H1 (cell line): ENCODE measurements at regions not wholly inside any gene's neighbourhood (a gene's known extent, or its start where the extent isn't known, plus 50 kb on each side); places are given as distances from the start of the nearest gene placed in this dataset.

ENCODE experiments used
- CTCF ChIA-PET: fragments of 300-600 bp; sonication (Branson Sonifier 250); formaldehyde crosslinking; loops from one replicate; lab custom pipeline; 2021; ENCODE audit not compliant: partially characterized antibody; lab: Charles Lee
- POLR2A ChIA-PET: fragments of 300-600 bp; sonication (Branson Sonifier 250); formaldehyde crosslinking; loops from one replicate; lab custom pipeline; 2021; ENCODE audit warnings: inconsistent platforms; ENCODE audit not compliant: partially characterized antibody; lab: Charles Lee
- DNase-seq, 2 experiments: peaks; one replicate each; pipeline versions ENCODE4 v3.0.0 to v3.0.0-alpha.2; 2010 to 2022; ENCODE audit warnings: low spot score in 2 of 2, low read depth in 1 of 2, mixed read lengths in 1 of 2
- FAIRE-seq: peaks from 2 replicates; lab custom pipeline; 2011; peaks lifted over from hg19 to GRCh38; lab: Jason Lieb, UNC
- H2AFZ ChIP-seq: 2 replicates; pipeline ENCODE4 v1.8.1; 2012; ENCODE audit warnings: low read length, inconsistent platforms
- H2AK5ac ChIP-seq: 2 replicates; pipeline ENCODE4 v1.6.1; 2013; ENCODE audit warnings: low read depth, low read length
- H2BK120ac ChIP-seq: replicated peaks from 2 replicates; pipeline ENCODE3; 2013; ENCODE audit warnings: low read depth, low read length, inconsistent platforms
- H2BK12ac ChIP-seq: 2 replicates; pipeline ENCODE4 v1.6.1; 2013; ENCODE audit warnings: low read depth, low read length
- H2BK15ac ChIP-seq: 2 replicates; pipeline ENCODE4 v1.6.1; 2013; ENCODE audit warnings: low read length
- H2BK20ac ChIP-seq: 2 replicates; pipeline ENCODE4 v1.6.1; 2013; ENCODE audit warnings: low read length
- H2BK5ac ChIP-seq: 2 replicates; pipeline ENCODE4 v1.6.1; 2013; ENCODE audit warnings: low read depth, low read length
- H3K14ac ChIP-seq: 2 replicates; pipeline ENCODE4 v1.6.1; 2013; ENCODE audit warnings: inconsistent platforms; ENCODE audit not compliant: insufficient read length
- H3K18ac ChIP-seq: 2 replicates; pipeline ENCODE4 v1.6.1; 2013; ENCODE audit warnings: low read length; ENCODE audit errors: extremely low read depth
- H3K23ac ChIP-seq: 2 replicates; pipeline ENCODE4 v1.6.1; 2013; ENCODE audit warnings: inconsistent platforms; ENCODE audit not compliant: insufficient read length
- H3K23me2 ChIP-seq: 2 replicates; pipeline ENCODE4 v1.6.1; 2013; ENCODE audit warnings: low read depth, low read length
- H3K27ac ChIP-seq: 2 replicates; pipeline ENCODE4 v1.6.1; 2011; ENCODE audit warnings: low read depth, low read length, inconsistent platforms
- H3K27me3 ChIP-seq, 4 experiments: replicated peaks in 1 of 4; 1 replicate in 1 of 4; 2 replicates in 3 of 4; pipeline versions ENCODE4 v1.6.1 to v1.8.1; 2011 to 2013; ENCODE audit warnings: low read length in 3 of 4, mild to moderate bottlenecking in 3 of 4, inconsistent platforms in 2 of 4, mixed read lengths in 2 of 4, moderate library complexity in 1 of 4; ENCODE audit not compliant: control insufficient read depth in 3 of 4, insufficient read depth in 3 of 4; ENCODE audit errors: extremely low read depth in 1 of 4
- H3K36me3 ChIP-seq, 4 experiments: 2 replicates each; pipeline versions ENCODE4 v1.6.1 to v1.8.1; 2011 to 2013; ENCODE audit warnings: mild to moderate bottlenecking in 4 of 4, low read length in 3 of 4, moderate library complexity in 2 of 4, control low read depth in 1 of 4, inconsistent platforms in 1 of 4; ENCODE audit not compliant: insufficient read depth in 4 of 4, control insufficient read depth in 2 of 4
- H3K4ac ChIP-seq: replicated peaks from 2 replicates; pipeline ENCODE3; 2013; ENCODE audit warnings: low read length, low read depth, mixed read lengths, inconsistent platforms; ENCODE audit not compliant: insufficient read length
- H3K4me1 ChIP-seq, 4 experiments: replicated peaks in 1 of 4; 1 replicate in 1 of 4; 2 replicates in 3 of 4; pipeline versions ENCODE4 v1.6.1 to v1.8.1; 2011 to 2013; ENCODE audit warnings: low read length in 3 of 4, inconsistent platforms in 2 of 4, mixed read lengths in 1 of 4; ENCODE audit not compliant: insufficient read depth in 4 of 4, control insufficient read depth in 3 of 4
- H3K4me2 ChIP-seq, 2 experiments: 2 replicates each; pipeline versions ENCODE4 v1.6.1 to v1.8.1; 2011 to 2013; ENCODE audit warnings: low read depth in 2 of 2, low read length in 2 of 2, control low read depth in 1 of 2, inconsistent platforms in 1 of 2, mild to moderate bottlenecking in 1 of 2; ENCODE audit not compliant: insufficient read depth in 1 of 2
- H3K4me3 ChIP-seq, 4 experiments: fragments of 200-600, 300-600 bp in 1 of 4; sonication (generic), shearing (Covaris generic), sonication (Bioruptor Twin) in 1 of 4; 2 replicates each; pipeline versions ENCODE4 v1.5.1 to v1.8.1; 2011 to 2016; ENCODE audit warnings: low read length in 4 of 4, low read depth in 3 of 4, control low read depth in 2 of 4, inconsistent platforms in 2 of 4, mild to moderate bottlenecking in 2 of 4, mixed read lengths in 1 of 4, moderate library complexity in 1 of 4; ENCODE audit not compliant: insufficient read depth in 2 of 4; ENCODE audit errors: extremely low read depth in 1 of 4
- H3K56ac ChIP-seq: replicated peaks from 2 replicates; pipeline ENCODE3; 2013; ENCODE audit warnings: low read depth, mild to moderate bottlenecking, mixed read lengths, low read length, inconsistent platforms; ENCODE audit not compliant: insufficient read length
- H3K79me1 ChIP-seq: 2 replicates; pipeline ENCODE4 v1.6.1; 2013; ENCODE audit warnings: low read depth, low read length, control low read depth
- H3K79me2 ChIP-seq, 2 experiments: 2 replicates each; pipeline versions ENCODE4 v1.6.1 to v1.8.1; 2012 to 2013; ENCODE audit warnings: low read length in 2 of 2, mild to moderate bottlenecking in 2 of 2, inconsistent platforms in 1 of 2; ENCODE audit not compliant: insufficient read depth in 2 of 2, control insufficient read depth in 1 of 2
- H3K9ac ChIP-seq, 4 experiments: replicated peaks in 1 of 4; 1 replicate in 1 of 4; 2 replicates in 3 of 4; pipeline versions ENCODE4 v1.6.1 to v1.8.1; 2011 to 2013; ENCODE audit warnings: low read depth in 3 of 4, low read length in 3 of 4, control low read depth in 2 of 4, mild to moderate bottlenecking in 2 of 4, moderate library complexity in 2 of 4, inconsistent platforms in 1 of 4; ENCODE audit errors: extremely low read depth in 1 of 4
- H3K9me3 ChIP-seq, 2 experiments: 2 replicates each; pipeline versions ENCODE4 v1.6.1 to v1.8.1; 2012 to 2013; ENCODE audit warnings: mild to moderate bottlenecking in 2 of 2, moderate library complexity in 2 of 2, control low read depth in 1 of 2, inconsistent platforms in 1 of 2, low read depth in 1 of 2, low read length in 1 of 2, mixed read lengths in 1 of 2; ENCODE audit not compliant: insufficient read depth in 2 of 2
- H4K20me1 ChIP-seq, 2 experiments: replicated peaks in 1 of 2; 2 replicates each; pipeline versions ENCODE3 to v1.8.1; 2011 to 2013; ENCODE audit warnings: inconsistent platforms in 2 of 2, low read length in 2 of 2, mild to moderate bottlenecking in 1 of 2; ENCODE audit not compliant: insufficient read depth in 2 of 2, control insufficient read depth in 1 of 2
- H4K5ac ChIP-seq: 2 replicates; pipeline ENCODE4 v1.6.1; 2013; ENCODE audit warnings: low read length, low read depth, mixed read lengths, inconsistent platforms; ENCODE audit not compliant: insufficient read length
- H4K8ac ChIP-seq: 2 replicates; pipeline ENCODE4 v1.8.0; 2013; ENCODE audit warnings: mild to moderate bottlenecking, moderate library complexity, low read length, inconsistent platforms; ENCODE audit not compliant: insufficient read depth; ENCODE audit errors: extremely low read depth
- H4K91ac ChIP-seq: replicated peaks from 2 replicates; pipeline ENCODE3; 2013; ENCODE audit warnings: low read length, mixed read lengths, inconsistent platforms; ENCODE audit not compliant: insufficient read length
- CHD2 ChIP-seq: IDR thresholded peaks from 2 replicates; pipeline ENCODE4 v1.6.1; 2012; ENCODE audit warnings: low read length, improper control_type of control experiment
- EP300 ChIP-seq, 2 experiments: IDR thresholded peaks; 1 replicate in 1 of 2; 2 replicates in 1 of 2; pipeline ENCODE4 v1.6.1; 2011 to 2012; ENCODE audit warnings: low read depth in 2 of 2, low read length in 2 of 2, mild to moderate bottlenecking in 2 of 2, borderline replicate concordance in 1 of 2, inconsistent platforms in 1 of 2, moderate library complexity in 1 of 2
- FOSL1 ChIP-seq: IDR thresholded peaks from 2 replicates; pipeline ENCODE4 v1.6.1; 2011; ENCODE audit warnings: mild to moderate bottlenecking, low read depth, low read length, moderate library complexity; ENCODE audit not compliant: insufficient read depth
- GTF2F1 ChIP-seq: IDR thresholded peaks from 2 replicates; pipeline ENCODE4 v1.6.1; 2012; ENCODE audit warnings: low read depth, low read length, improper control_type of control experiment, borderline replicate concordance
- HDAC2 ChIP-seq, 2 experiments: fragments of 300-600 bp in 1 of 2; sonication (generic) in 1 of 2; IDR thresholded peaks; 2 replicates each; pipeline ENCODE4 v1.6.1; 2011 to 2012; ENCODE audit warnings: low read depth in 2 of 2, low read length in 2 of 2, mild to moderate bottlenecking in 2 of 2, moderate library complexity in 2 of 2, borderline replicate concordance in 1 of 2, inconsistent platforms in 1 of 2
- KDM5A ChIP-seq: fragments of 200-600 bp; IDR thresholded peaks from 2 replicates; pipeline ENCODE4 v1.7.1; 2012; ENCODE audit warnings: mild to moderate bottlenecking, low read length, inconsistent platforms, mixed read lengths
- RBBP5 ChIP-seq: IDR thresholded peaks from 2 replicates; pipeline ENCODE4 v1.7.1; 2012; ENCODE audit warnings: low read depth, mild to moderate bottlenecking, inconsistent platforms, low read length, moderate library complexity, borderline replicate concordance
- RFX5 ChIP-seq: IDR thresholded peaks from 2 replicates; pipeline ENCODE4 v1.6.1; 2011; ENCODE audit warnings: low read depth, low read length, improper control_type of control experiment, borderline replicate concordance
- WGBS, 2 experiments: shearing (Covaris generic) in 1 of 2; methylation state at CpG; one replicate each; pipeline versions ENCODE4 v1.1.6 to v1.1.7; 2013 to 2015; ENCODE audit warnings: low lambda C conversion rate in 2 of 2, mixed read lengths in 2 of 2, inconsistent platforms in 1 of 2, low coverage in 1 of 2, missing lambda C conversion rate in 1 of 2; ENCODE audit not compliant: insufficient replicate concordance in 2 of 2, insufficient coverage in 1 of 2, insufficient read length in 1 of 2; ENCODE audit errors: extremely low coverage in 1 of 2, missing lambda C conversion rate in 1 of 2; 5-methylcytosine and 5-hydroxymethylcytosine counted together

- H3K18ac ChIP-seq = no peak overlapping the region
- H3K27ac ChIP-seq = no peak overlapping the region
- no peak overlapping the region for H4K8ac ChIP-seq
- no peak overlapping the region for H2BK12ac ChIP-seq
- H3K56ac ChIP-seq = no peak overlapping the region
- H2BK5ac ChIP-seq = no peak overlapping the region
- no peaks in the 10 kb centered on the region for H3K79me2 ChIP-seq
- no peaks in the 10 kb centered on the region for H3K79me1 ChIP-seq
- no peak overlapping the region for H2BK120ac ChIP-seq
- H2BK15ac ChIP-seq = no peak overlapping the region
- no peak overlapping the region for H3K9ac ChIP-seq
- no peak overlapping the region for H3K14ac ChIP-seq
- H3K4ac ChIP-seq = no peak overlapping the region
- no peak overlapping the region for H2BK20ac ChIP-seq
- DNase-seq = no peak
- H3K4me3 ChIP-seq = no peak overlapping the region
- POLR2A ChIA-PET = no interaction called here
- no peaks in the 10 kb centered on the region for H3K27me3 ChIP-seq
- no peak for FAIRE-seq
- no peak overlapping the region for H2AK5ac ChIP-seq
- no peak overlapping the region for H3K4me2 ChIP-seq
- H3K9me3 ChIP-seq = peaks cover 4 to 6% of the 10 kb centered on the region in 2 experiments; a peak in 2 of 4 replicates
- no peak for TF ChIP-seq FOSL1
- TF ChIP-seq KDM5A = no peak
- TF ChIP-seq RFX5 = no peak
- no peak for TF ChIP-seq EP300 (IDR thresholded peaks at IDR 0.05; ENCODE audit: borderline replicate concordance in 1 of 2, low read depth in 2 of 2, low read length in 2 of 2)
- TF ChIP-seq GTF2F1 = no peak
- TF ChIP-seq HDAC2 (IDR thresholded peaks at IDR 0.05; ENCODE audit: borderline replicate concordance in 1 of 2, low read depth in 2 of 2, low read length in 2 of 2) = no peak
- no peak for TF ChIP-seq CHD2
- no peak for TF ChIP-seq RBBP5
- TF ChIP-seq, all 59 proteins: peak for 0
- CTCF ChIA-PET = interaction anchor here (0.5 kb wide), 1 partner anchor 742 kb away, joined by 3 read pairs; no protein-coding TSS in a partner anchor
- WGBS, 2 experiments = 73% methylated on average over 3 of the region's 3 CpGs; no CpG with 5 or more reads in 1 of the 2 experiments
- Histone ChIP-seq H4K5ac (no peak overlapping the region), H3K36me3 (no peaks in the 10 kb centered on the region), H4K91ac (no peak overlapping the region), H3K4me1 (peaks cover 0 to 4% (median 0%) of the 10 kb centered on the region in 4 experiments; a peak in 2 of 7 replicates), H4K20me1 (no peaks in the 10 kb centered on the region), H2AFZ (no peak overlapping the region), H3K23me2 (no peaks in the 10 kb centered on the region), H3K23ac (no peak overlapping the region)
Observed at GRCh38 chr4:189278597-189279165, 662.0 kb upstream of the FRG1 start.
